ENCODE measurements at regions not wholly inside any gene's neighbourhood (a gene's known extent, or its start where the extent isn't known, plus 50 kb on each side); places are given as distances from the start of the nearest gene placed in this dataset.

DNA sequence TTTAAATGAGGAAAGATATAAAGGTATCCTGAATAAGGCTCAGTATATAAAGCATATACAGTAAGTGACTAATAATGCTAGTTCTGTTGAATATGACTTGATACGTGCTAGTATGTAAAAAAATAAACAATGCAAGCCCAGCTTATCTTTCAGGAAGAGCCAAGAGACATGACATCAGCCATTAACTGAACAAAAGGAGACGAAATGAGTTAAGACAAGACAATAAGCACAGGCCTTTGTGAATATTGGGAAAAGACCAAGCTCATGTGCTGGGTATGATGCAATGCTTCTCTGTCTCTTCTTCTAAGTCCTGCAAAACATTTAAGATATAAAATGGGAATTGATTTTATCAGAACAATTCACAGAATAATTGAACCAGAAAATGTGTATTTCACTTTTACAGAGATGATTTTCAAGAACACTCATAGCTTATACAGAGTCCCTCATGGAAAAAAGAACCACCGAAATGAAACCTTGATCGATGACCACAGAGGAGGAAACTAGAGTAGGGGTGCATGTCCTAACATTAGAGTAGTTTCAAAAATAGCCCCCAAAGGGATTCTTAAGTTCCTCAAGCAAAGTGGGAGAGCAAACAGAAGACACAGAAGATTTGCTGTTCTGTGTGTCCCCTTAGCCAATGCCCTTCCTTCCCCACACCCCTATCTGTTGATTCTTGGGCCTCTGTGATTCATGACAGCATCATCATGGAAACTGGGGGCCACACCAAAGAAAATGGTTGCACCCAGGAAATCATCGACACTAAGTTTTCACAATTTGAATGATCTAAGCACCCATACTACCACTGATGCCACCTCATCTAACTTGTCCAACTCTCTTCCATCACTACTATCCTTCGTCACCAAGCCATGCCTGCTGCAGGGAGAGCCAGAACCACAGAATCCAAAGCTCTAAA, 68.0 kb upstream of the CRIM1 start:
- BruUV-seq (replicated peaks), result no TSS peak
- in situ Hi-C loops (cut with MboI), result no loop called here
- H3K9ac ChIP-seq (ENCODE audit: control insufficient read depth, insufficient read depth, low read length), result no peak overlapping the region
- H3K4me3 ChIP-seq, result no peak overlapping the region
- POLR2A ChIA-PET, result no interaction called here
- no peak overlapping the region for H3K27ac ChIP-seq (ENCODE audit: control insufficient read depth, insufficient read depth)
- intact Hi-C loops (cut with micrococcal nuclease; ENCODE audit: unreplicated experiment), result no loop called here
- no peaks in the 10 kb centered on the region for H3K79me2 ChIP-seq (ENCODE audit: control insufficient read depth, insufficient read depth, low read length)
- CTCF ChIA-PET, result interaction anchor here (0.6 kb wide), 1 partner anchor 1101 kb away, joined by 3 read pairs; no protein-coding TSS in a partner anchor
- H3K4me2 ChIP-seq (ENCODE audit: control insufficient read depth, insufficient read depth), result no peak overlapping the region
- H2AFZ ChIP-seq (ENCODE audit: control insufficient read depth, low read depth, low read length), result no peak overlapping the region
- FAIRE-seq, result no peak
- no peaks in the 10 kb centered on the region for H3K4me1 ChIP-seq (ENCODE audit: control insufficient read depth, insufficient read depth, low read length)
- RAD21 ChIA-PET (ENCODE audit: unreplicated experiment), result no interaction called here
- ATAC-seq, result no peak
- DNase-seq (ENCODE audit: low read depth, low spot score), result no peak
- TF ChIP-seq TARDBP (IDR thresholded peaks at IDR 0.05; ENCODE audit: borderline replicate concordance) (no peak), RB1 (IDR thresholded peaks at IDR 0.05; ENCODE audit: borderline replicate concordance) (no peak), BMI1 (IDR thresholded peaks at IDR 0.05; ENCODE audit: borderline replicate concordance) (no peak), ATF7 (IDR thresholded peaks at IDR 0.05; ENCODE audit: low read depth) (no peak), SRF (IDR thresholded peaks at IDR 0.05; ENCODE audit: low read depth in 2 of 2, low read length in 2 of 2) (no peak), CHD1 (IDR thresholded peaks at IDR 0.05; ENCODE audit: low read depth, low read length) (no peak), MXI1 (IDR thresholded peaks at IDR 0.05; ENCODE audit: low read depth, low read length) (no peak), SP1 (IDR thresholded peaks at IDR 0.05; ENCODE audit: low read depth, low read length) (no peak), ZNF274 (IDR thresholded peaks at IDR 0.05; ENCODE audit: insufficient read depth, insufficient read length) (no peak), NR2F1 (conservative IDR thresholded peaks at IDR 0.05) (no peak), SMAD5 (IDR thresholded peaks at IDR 0.05; ENCODE audit: low read depth) (no peak), MTA3 (IDR thresholded peaks at IDR 0.05; ENCODE audit: borderline replicate concordance, low read length) (no peak), ZNF207 (IDR thresholded peaks at IDR 0.05; ENCODE audit: borderline replicate concordance) (no peak), CBX3 (IDR thresholded peaks at IDR 0.05; ENCODE audit: borderline replicate concordance, low read depth) (no peak), NFYB (IDR thresholded peaks at IDR 0.05; ENCODE audit: insufficient read depth, low read depth, low read length) (no peak), JUND (IDR thresholded peaks at IDR 0.05; ENCODE audit: low read depth, low read length) (no peak), EGR1 (IDR thresholded peaks at IDR 0.05; ENCODE audit: borderline replicate concordance in 1 of 2, low read depth in 2 of 2, low read length in 2 of 2) (no peak)
- TF ChIP-seq, protein P1, sequence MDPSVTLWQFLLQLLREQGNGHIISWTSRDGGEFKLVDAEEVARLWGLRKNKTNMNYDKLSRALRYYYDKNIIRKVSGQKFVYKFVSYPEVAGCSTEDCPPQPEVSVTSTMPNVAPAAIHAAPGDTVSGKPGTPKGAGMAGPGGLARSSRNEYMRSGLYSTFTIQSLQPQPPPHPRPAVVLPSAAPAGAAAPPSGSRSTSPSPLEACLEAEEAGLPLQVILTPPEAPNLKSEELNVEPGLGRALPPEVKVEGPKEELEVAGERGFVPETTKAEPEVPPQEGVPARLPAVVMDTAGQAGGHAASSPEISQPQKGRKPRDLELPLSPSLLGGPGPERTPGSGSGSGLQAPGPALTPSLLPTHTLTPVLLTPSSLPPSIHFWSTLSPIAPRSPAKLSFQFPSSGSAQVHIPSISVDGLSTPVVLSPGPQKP (IDR thresholded peaks at IDR 0.05; ENCODE audit: low read depth, low read length), result no peak
- TF ChIP-seq, protein P2, sequence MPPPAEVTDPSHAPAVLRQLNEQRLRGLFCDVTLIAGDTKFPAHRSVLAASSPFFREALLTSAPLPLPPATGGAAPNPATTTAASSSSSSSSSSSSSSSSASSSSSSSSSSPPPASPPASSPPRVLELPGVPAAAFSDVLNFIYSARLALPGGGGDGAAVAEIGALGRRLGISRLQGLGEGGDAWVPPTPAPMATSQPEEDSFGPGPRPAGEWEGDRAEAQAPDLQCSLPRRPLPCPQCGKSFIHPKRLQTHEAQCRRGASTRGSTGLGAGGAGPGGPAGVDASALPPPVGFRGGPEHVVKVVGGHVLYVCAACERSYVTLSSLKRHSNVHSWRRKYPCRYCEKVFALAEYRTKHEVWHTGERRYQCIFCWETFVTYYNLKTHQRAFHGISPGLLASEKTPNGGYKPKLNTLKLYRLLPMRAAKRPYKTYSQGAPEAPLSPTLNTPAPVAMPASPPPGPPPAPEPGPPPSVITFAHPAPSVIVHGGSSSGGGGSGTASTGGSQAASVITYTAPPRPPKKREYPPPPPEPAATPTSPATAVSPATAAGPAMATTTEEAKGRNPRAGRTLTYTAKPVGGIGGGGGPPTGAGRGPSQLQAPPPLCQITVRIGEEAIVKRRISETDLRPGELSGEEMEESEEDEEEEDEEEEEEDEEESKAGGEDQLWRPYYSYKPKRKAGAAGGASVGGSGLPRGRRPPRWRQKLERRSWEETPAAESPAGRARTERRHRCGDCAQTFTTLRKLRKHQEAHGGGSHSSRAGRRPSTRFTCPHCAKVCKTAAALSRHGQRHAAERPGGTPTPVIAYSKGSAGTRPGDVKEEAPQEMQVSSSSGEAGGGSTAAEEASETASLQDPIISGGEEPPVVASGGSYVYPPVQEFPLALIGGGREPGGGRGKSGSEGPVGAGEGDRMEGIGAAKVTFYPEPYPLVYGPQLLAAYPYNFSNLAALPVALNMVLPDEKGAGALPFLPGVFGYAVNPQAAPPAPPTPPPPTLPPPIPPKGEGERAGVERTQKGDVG (CRISPR knock-in tag; IDR thresholded peaks at IDR 0.05), result no peak
- no peaks in the 10 kb centered on the region for H3K9me3 ChIP-seq (replicated peaks; ENCODE audit: control insufficient read depth, insufficient read depth, low read length)
- H4K20me1 ChIP-seq (ENCODE audit: control insufficient read depth, insufficient read depth), result no peaks in the 10 kb centered on the region
- 20% methylated on average over 6 of the region's 6 CpGs for WGBS (ENCODE audit: insufficient coverage, insufficient replicate concordance, low lambda C conversion rate, missing lambda C conversion rate)
- SMC1A ChIA-PET (ENCODE audit: uncharacterized antibody, unreplicated experiment), result interaction anchor here (0.6 kb wide), 1 partner anchor 504 kb away, joined by 3 read pairs; no protein-coding TSS in a partner anchor
- H3K27me3 ChIP-seq (replicated peaks in 1 of 2; ENCODE audit: control insufficient read depth in 2 of 2, insufficient read depth in 2 of 2, low read length in 1 of 2), result no peaks in the 10 kb centered on the region
- H3K36me3 ChIP-seq (ENCODE audit: control insufficient read depth in 2 of 2, insufficient read depth in 2 of 2, low read length in 1 of 2), result no peaks in the 10 kb centered on the region

Measured in GM12878 (cell line).